T1000 (cell line): ENCODE measurements at regions not wholly inside any gene's neighbourhood (a gene's known extent, or its start where the extent isn't known, plus 50 kb on each side); places are given as distances from the start of the nearest gene placed in this dataset.

Source experiments
- DNase-seq: peaks from one replicate; lab custom pipeline; 2025; ENCODE audit warnings: mixed read lengths; lab: John Stamatoyannopoulos, UW

- DNase-seq, result no peak
Observed at GRCh38 chr18:43882358-43883055, 605.2 kb upstream of the SYT4 start.

GRCh38 chr18:43883886-43884285 lies 606.6 kb upstream of the SYT4 start:
- DNase-seq, result no peak

DNA sequence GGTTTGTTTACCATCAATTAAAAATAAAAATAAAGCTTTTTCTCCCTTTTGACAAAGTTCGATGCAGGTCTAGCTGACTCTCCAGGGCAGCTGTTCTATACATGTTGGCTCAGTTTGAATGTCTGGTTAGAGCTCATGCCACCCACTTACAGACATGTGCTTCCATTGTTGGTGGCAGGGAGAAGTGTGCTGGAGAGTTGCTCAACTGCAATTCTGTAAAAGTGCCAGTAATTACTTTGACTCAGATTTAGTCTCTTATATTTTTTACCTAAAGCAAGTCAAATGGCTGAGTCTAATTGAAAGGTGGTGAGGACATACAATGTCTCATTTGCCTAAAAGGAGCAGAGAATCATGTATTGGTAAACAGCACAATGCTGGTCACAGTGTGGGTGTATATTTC lies 609.1 kb upstream of the SYT4 start:
- no peak for DNase-seq

GRCh38 chr18:43887491-43887890 lies 610.2 kb upstream of the SYT4 start:
- no peak for DNase-seq

- no peak for DNase-seq
Observed at GRCh38 chr18:43888598-43888997, 611.3 kb upstream of the SYT4 start.

GRCh38 chr18:43893001-43893637 lies 615.8 kb upstream of the SYT4 start:
- no peak for DNase-seq

GRCh38 chr18:43904209-43904837 lies 627.0 kb upstream of the SYT4 start:
- no peak for DNase-seq

DNA sequence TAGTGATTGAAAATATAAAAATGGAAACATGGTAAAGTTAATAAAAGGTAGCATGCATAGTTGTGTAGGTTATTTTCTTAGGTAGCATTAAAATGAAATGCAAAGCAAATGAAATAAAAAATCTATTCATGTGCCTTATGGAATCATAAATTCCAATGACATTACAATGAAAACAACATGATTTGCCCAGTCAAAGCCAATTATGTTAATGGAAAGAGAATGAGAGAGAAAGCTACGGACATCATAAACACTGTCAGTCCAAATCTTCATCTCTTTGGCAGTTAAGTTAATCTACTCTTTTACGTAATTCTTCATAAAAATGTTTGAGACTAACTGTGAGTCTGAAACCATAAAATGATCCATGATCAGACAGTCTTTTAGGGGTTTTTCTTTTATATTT lies 636.7 kb upstream of the SYT4 start:
- no peak for DNase-seq

DNA sequence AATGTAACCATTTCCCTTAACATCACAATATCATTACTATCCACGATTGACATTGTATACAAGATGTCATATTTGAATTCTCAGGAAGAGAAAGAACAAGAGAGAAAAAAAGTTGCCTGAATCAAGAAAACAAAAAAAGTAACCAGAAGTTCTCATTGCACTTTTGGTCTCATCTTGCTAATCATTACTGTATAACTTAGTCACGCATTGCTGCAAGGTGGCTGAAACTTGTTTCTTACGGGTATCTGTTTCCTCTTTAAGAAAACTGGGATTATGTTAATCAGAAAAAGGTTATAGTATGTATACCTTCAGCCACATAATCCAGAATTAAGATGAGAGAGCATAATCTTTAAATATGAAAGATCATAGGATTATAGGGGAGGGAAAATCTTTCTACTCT lies 639.7 kb upstream of the SYT4 start:
- DNase-seq, result no peak

GRCh38 chr18:43917520-43917919 lies 640.2 kb upstream of the SYT4 start:
- DNase-seq, result no peak

DNA sequence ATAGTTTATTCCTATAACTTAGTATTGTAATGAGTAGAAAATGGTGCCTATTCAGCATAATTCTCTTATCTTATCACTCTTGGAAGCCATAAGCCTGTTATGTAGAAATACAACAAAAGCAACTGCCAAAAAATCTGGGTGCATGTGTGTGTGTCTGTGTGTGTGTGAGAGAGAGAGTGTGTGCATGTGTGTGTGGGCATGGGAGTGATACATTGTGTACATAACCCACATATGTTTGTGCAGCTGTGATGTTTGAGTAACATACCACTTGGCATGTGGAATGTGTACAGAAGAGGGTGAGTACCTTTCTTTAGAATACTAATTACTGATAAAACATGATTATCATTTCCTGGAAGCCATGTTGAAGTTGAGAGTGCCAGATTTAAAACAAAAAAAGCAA lies 642.3 kb upstream of the SYT4 start:
- no peak for DNase-seq

GRCh38 chr18:43931439-43931838 lies 654.1 kb upstream of the SYT4 start:
- DNase-seq, result no peak

DNA sequence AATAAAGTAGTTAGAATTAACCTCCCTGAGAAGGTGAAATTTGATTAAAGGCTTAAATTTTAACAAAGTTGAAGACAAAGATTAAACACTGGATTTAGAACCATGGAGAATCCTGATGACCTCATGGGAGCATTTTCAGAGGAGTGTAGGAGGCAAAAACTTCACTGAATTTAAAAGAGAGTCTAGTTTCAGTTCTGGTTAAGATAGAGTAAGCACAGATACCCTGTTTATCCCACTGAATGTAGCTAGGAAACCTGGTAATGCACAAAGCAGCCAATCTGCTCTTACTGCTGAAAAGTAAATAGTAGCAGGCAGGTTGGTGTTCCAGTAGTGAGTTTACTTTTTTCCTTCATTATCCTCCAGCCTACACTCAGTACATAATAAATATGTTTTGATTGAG lies 654.9 kb upstream of the SYT4 start:
- no peak for DNase-seq

DNA sequence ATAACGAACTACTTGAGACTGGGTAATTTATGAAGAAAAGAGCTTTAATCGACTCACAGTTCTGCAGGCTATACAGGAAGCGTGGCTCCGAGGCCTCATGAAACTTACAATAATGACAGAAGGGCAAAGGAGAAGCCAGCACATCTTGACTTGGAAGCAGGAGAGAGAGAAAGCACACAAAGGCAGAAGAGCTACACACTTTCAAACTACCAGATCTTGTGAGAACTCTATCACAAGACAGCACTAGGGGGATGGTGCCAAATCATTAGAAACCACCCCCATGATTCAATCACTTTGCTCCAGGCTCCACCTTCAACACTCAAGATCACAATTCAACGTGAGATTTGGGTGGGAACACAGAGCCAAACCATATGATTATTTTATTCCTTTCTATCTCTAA lies 655.9 kb upstream of the SYT4 start:
- no peak for DNase-seq

GRCh38 chr18:43934322-43934721 lies 657.0 kb upstream of the SYT4 start:
- no peak for DNase-seq

DNA sequence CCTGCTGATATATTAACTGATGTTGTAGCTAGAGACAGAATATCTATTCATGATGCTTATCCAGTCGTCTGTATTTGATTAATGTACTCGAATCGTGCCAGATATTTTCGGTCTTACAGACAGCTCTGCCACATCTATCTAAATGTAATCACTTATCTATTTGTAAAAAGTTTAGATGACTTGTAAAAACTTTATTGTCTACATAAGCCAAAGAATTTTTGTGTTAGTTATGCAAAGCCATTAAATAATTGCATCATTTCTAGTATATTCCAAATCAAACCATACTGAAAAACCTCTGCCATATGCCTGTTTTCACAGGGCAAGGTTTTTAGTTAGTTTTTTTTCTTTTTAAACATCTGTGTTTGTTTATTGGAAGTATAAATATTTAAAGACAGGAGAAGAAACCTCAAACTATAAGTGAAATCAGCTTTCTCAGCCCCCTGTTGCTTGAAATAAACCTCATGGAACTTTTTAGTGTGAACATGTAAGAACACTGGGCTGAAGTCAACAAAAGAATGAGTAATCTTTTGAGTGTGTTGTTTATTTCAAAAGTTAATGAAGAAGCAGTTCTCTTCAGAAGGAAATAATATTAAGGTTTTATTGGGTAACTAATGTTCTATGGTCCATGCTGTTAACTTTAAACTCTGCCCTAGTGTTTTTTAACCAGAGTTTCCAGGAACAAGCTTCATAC lies 657.6 kb upstream of the SYT4 start:
- no peak for DNase-seq

DNA sequence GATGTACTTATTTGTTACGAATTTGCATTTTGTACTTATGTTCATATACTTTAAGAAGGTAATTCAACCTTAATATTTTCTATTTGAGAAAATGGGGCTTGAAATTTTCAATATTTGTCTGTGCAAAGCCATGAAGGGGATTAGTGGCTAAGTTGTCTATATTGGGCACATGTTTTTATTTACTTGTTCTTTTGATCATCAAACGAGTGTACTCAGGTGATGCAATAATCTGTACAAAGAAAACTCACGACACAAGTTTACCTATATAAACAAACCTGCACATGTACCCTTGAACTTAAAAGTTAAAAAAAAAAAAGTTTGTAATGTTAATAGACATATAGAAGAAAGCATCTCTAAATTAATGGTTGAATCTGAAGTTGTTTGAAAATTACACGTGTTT lies 658.9 kb upstream of the SYT4 start:
- no peak for DNase-seq

- no peak for DNase-seq
Observed at GRCh38 chr18:43949291-43949690, 672.0 kb upstream of the SYT4 start.

GRCh38 chr18:43950062-43950461 lies 672.8 kb upstream of the SYT4 start:
- no peak for DNase-seq

DNA sequence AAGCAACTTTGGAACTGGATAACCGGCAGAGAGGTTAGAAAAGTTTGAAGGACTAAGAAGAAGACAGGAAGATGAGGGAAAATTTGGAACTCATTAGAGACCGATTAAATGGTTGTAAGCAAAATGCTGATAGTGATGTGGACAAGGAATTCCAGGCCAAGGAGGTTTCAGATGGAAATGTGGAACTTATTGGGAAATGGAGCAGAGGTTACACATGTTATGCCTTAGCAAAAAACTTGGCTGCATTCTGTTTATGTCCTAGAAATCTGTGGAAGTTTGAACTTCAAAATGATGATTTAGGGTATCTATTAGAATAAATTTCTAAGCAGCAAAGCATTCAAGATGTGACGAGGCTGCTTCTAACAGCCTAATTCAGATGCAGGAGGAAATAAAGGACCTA lies 675.1 kb upstream of the SYT4 start:
- DNase-seq, result no peak

DNA sequence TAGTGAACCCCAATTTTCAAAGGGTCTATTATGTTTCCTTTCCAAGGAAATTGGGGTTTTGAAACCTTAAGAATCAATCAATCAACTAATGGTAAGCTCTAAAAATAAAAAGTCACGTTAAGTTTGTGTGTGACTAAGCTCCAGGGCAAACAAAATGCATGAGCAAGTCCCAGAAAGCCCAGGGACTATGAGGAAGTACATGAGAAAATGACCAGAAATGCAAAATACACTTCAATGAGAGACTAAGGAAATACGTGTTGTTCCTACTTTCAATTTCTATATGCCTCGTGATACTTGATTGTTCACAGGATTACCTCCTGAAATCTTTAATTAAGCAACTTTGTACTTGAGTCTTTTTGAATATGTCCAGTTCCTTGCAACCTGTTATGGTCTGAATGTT lies 684.4 kb upstream of the SYT4 start:
- no peak for DNase-seq

GRCh38 chr18:43964666-43965065 lies 687.4 kb upstream of the SYT4 start:
- DNase-seq, result no peak

DNA sequence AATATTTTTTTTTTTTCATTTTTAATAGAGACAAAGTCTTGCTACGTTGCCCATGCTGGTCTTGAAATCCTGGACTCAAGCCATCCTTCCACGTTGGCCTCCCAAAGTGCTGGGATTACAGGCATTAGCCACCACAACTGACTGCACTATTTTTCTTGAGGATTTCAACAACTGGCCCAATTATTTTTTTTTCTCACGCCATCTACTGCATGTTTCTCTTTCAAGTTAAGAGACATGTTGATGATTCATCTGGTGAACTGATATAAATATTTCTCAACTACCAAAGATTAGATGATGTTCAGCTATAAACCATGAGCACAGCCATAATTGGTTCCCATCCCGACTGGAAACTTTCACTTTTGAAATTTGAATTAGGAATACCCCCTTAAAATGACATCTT lies 688.4 kb upstream of the SYT4 start:
- no peak for DNase-seq
